SK-N-SH (cell line): ENCODE measurements at regions not wholly inside any gene's neighbourhood (a gene's known extent, or its start where the extent isn't known, plus 50 kb on each side); places are given as distances from the start of the nearest gene placed in this dataset.

ENCODE experiments used
- CTCF ChIA-PET: fragments of 300-600, 350-600 bp; formaldehyde crosslinking; extraction: SDS; loops from one replicate; lab custom pipeline; 2021; lab: Yijun Ruan, JAX
- POLR2A ChIA-PET: fragments of 350-600 bp; sonication (Branson Sonifier 250); formaldehyde crosslinking; extraction: SDS; loops from one replicate; lab custom pipeline; 2020; ENCODE audit warnings: antibody characterized with exemption, inconsistent platforms; lab: Yijun Ruan, JAX
- DNase-seq: peaks from one replicate; pipeline ENCODE4 v3.0.0; 2012
- H2AFZ ChIP-seq: fragments of 200-600 bp; sonication (generic); 2 replicates; pipeline ENCODE4 v1.8.1; 2016; ENCODE audit warnings: antibody characterized with exemption, mild to moderate bottlenecking, low read depth
- H3F3A ChIP-seq: fragments of 200-600 bp; sonication (generic); replicated peaks from 2 replicates; pipeline ENCODE3; 2016; ENCODE audit warnings: antibody characterized with exemption, mild to moderate bottlenecking; ENCODE audit not compliant: insufficient read depth
- H3K27ac ChIP-seq, 2 experiments: fragments of 200-500 bp in 1 of 2; fragments of 200-600 bp in 1 of 2; sonication (Bioruptor generic) in 1 of 2; sonication (generic), shearing (Covaris generic) in 1 of 2; 2 replicates each; pipeline versions ENCODE4 v1.5.1 to v1.6.1; 2014 to 2016; ENCODE audit warnings: low read depth in 2 of 2, inconsistent platforms in 1 of 2, low read length in 1 of 2, mild to moderate bottlenecking in 1 of 2, mixed read lengths in 1 of 2
- H3K27me3 ChIP-seq: fragments of 200-600 bp; sonication (generic), shearing (Covaris generic); 2 replicates; pipeline ENCODE4 v1.6.1; 2016; ENCODE audit warnings: mixed run types; ENCODE audit not compliant: insufficient read depth
- H3K36me3 ChIP-seq, 2 experiments: fragments of 200-500 bp in 1 of 2; fragments of 200-600 bp in 1 of 2; sonication (Bioruptor generic) in 1 of 2; sonication (generic) in 1 of 2; replicated peaks in 1 of 2; 2 replicates each; pipeline versions ENCODE3 to v1.5.1; 2014 to 2016; ENCODE audit warnings: low read length in 1 of 2, mild to moderate bottlenecking in 1 of 2; ENCODE audit not compliant: insufficient read depth in 2 of 2, control insufficient read depth in 1 of 2
- H3K4me1 ChIP-seq, 2 experiments: fragments of 200-500 bp in 1 of 2; fragments of 200-600 bp in 1 of 2; sonication (Bioruptor generic) in 1 of 2; sonication (generic), shearing (Covaris generic) in 1 of 2; 2 replicates each; pipeline versions ENCODE4 v1.5.1 to v1.6.1; 2014 to 2016; ENCODE audit warnings: low read depth in 1 of 2, low read length in 1 of 2, mixed run types in 1 of 2; ENCODE audit not compliant: insufficient read depth in 2 of 2, control insufficient read depth in 1 of 2
- H3K4me2 ChIP-seq: fragments of 200-600 bp; sonication (generic), shearing (Covaris generic); 2 replicates; pipeline ENCODE4 v1.6.1; 2017; ENCODE audit warnings: mixed run types
- H3K4me3 ChIP-seq, 2 experiments: fragments of 200-500 bp in 1 of 2; fragments of 200-600 bp in 1 of 2; sonication (Bioruptor generic) in 1 of 2; sonication (generic), shearing (Covaris generic) in 1 of 2; 2 replicates each; pipeline versions ENCODE4 v1.5.1 to v1.8.1; 2014 to 2016; ENCODE audit warnings: low read depth in 2 of 2, inconsistent platforms in 1 of 2, low read length in 1 of 2, mild to moderate bottlenecking in 1 of 2, mixed read lengths in 1 of 2, moderate library complexity in 1 of 2
- H3K79me2 ChIP-seq: fragments of 200-600 bp; sonication (generic); 2 replicates; pipeline ENCODE4 v1.8.1; 2017; ENCODE audit warnings: mild to moderate bottlenecking; ENCODE audit not compliant: insufficient read depth
- H3K9ac ChIP-seq: fragments of 200-600 bp; sonication (generic); 2 replicates; pipeline ENCODE4 v1.6.1; 2017; ENCODE audit warnings: mixed run types
- H3K9me2 ChIP-seq: fragments of 200-600 bp; sonication (generic); 2 replicates; pipeline ENCODE4 v1.6.1; 2017; ENCODE audit warnings: mixed run types
- H3K9me3 ChIP-seq: fragments of 200-600 bp; sonication (generic); 2 replicates; pipeline ENCODE4 v1.6.1; 2017; ENCODE audit warnings: mixed run types, mild to moderate bottlenecking, moderate library complexity
- H4K20me1 ChIP-seq: fragments of 200-600 bp; sonication (generic); 2 replicates; pipeline ENCODE4 v1.6.1; 2017; ENCODE audit warnings: mild to moderate bottlenecking, mixed run types; ENCODE audit not compliant: insufficient read depth
- CHD2 ChIP-seq: fragments of 150-350 bp; IDR thresholded peaks from 2 replicates; pipeline ENCODE4 v1.6.1; 2018; ENCODE audit warnings: low read length; ENCODE audit not compliant: partially characterized antibody
- ELF1 ChIP-seq: IDR thresholded peaks from 2 replicates; pipeline ENCODE4 v1.4.0; 2012
- EP300 ChIP-seq, 2 experiments: IDR thresholded peaks; 2 replicates each; pipeline versions ENCODE4 v1.4.0 to v1.6.1; 2012; ENCODE audit warnings: borderline replicate concordance in 1 of 2, low read depth in 1 of 2, low read length in 1 of 2
- FOSL2 ChIP-seq: IDR thresholded peaks from 2 replicates; pipeline ENCODE4 v1.4.0; 2012; ENCODE audit warnings: low read depth, mild to moderate bottlenecking, moderate library complexity, borderline replicate concordance
- FOXJ3 ChIP-seq: sonication (generic); formaldehyde crosslinking; IDR thresholded peaks from 2 replicates; pipeline ENCODE4 v1.5.1; 2020; ENCODE audit warnings: mild to moderate bottlenecking, missing genetic modification reagents
- GATA2 ChIP-seq: sonication (generic); formaldehyde crosslinking; IDR thresholded peaks from 2 replicates; pipeline ENCODE4 v1.5.0; 2020; ENCODE audit warnings: mild to moderate bottlenecking, missing genetic modification reagents
- MXI1 ChIP-seq: IDR thresholded peaks from 2 replicates; pipeline ENCODE4 v1.6.1; 2012; ENCODE audit warnings: mild to moderate bottlenecking, low read depth, low read length, improper control_type of control experiment
- NFIC ChIP-seq: IDR thresholded peaks from 2 replicates; pipeline ENCODE4 v1.4.0; 2012; ENCODE audit warnings: borderline replicate concordance
- NRF1 ChIP-seq: IDR thresholded peaks from 2 replicates; pipeline ENCODE4 v1.6.1; 2012; ENCODE audit warnings: low read depth, mild to moderate bottlenecking, low read length
- POLR2AphosphoS5 ChIP-seq: IDR thresholded peaks from 2 replicates; pipeline ENCODE4 v1.6.1; 2012; ENCODE audit warnings: low read depth, low read length
- RFX5 ChIP-seq: IDR thresholded peaks from 2 replicates; pipeline ENCODE4 v1.6.1; 2012; ENCODE audit warnings: mild to moderate bottlenecking, improper control_type of control experiment, low read length
- RXRA ChIP-seq: IDR thresholded peaks from 2 replicates; pipeline ENCODE4 v1.4.0; 2012; ENCODE audit warnings: low read depth, mild to moderate bottlenecking, borderline replicate concordance
- SIN3A ChIP-seq: IDR thresholded peaks from 2 replicates; pipeline ENCODE4 v1.6.1; 2012; ENCODE audit warnings: low read depth, mild to moderate bottlenecking, low read length, moderate library complexity, borderline replicate concordance
- TCF12 ChIP-seq: IDR thresholded peaks from 2 replicates; pipeline ENCODE4 v1.4.0; 2012
- WGBS: methylation state at CpG from one replicate; pipeline ENCODE4 v1.1.6; 2017; ENCODE audit warnings: low lambda C conversion rate; 5-methylcytosine and 5-hydroxymethylcytosine counted together
- TF ChIP-seq, protein P1 (sequence below): IDR thresholded peaks from 2 replicates; pipeline ENCODE4 v1.4.0; 2012; ENCODE audit warnings: low read depth, borderline replicate concordance
- TF ChIP-seq, protein P2 (sequence below): fragments of 150-350 bp; IDR thresholded peaks from 2 replicates; pipeline ENCODE4 v1.6.1; 2016; ENCODE audit warnings: mild to moderate bottlenecking, low read depth, low read length
- TF ChIP-seq, protein P3 (sequence below): fragments of 150-350 bp; IDR thresholded peaks from 2 replicates; pipeline ENCODE4 v1.6.1; 2017; ENCODE audit warnings: antibody characterized with exemption, low read length, low read depth, borderline replicate concordance
- TF ChIP-seq, protein P4 (sequence below): IDR thresholded peaks from 2 replicates; pipeline ENCODE4 v1.4.0; 2012; ENCODE audit warnings: low read depth, borderline replicate concordance
- TF ChIP-seq, protein P5 (sequence below): IDR thresholded peaks from 2 replicates; pipeline ENCODE4; 2012

DNA sequence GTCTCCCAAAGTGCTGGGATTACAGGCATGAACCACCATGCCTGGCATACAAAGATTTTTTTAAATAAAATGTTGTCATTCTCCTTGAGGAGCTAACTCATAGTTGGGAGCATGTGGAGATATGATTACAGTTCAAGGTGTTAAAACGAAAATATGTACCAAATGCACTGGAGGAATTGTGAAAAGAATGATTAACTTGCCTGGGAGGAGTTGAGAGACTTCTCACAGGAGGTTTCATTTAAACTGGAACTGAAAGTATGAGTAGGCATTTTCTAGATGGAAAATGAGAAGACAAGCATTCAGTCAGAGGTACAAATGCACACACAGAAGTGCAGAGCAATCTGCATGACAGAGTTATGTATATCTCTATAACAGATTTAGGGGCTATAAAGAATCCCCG, 126.6 kb upstream of the PDE1A start:
- TF ChIP-seq, protein P1, sequence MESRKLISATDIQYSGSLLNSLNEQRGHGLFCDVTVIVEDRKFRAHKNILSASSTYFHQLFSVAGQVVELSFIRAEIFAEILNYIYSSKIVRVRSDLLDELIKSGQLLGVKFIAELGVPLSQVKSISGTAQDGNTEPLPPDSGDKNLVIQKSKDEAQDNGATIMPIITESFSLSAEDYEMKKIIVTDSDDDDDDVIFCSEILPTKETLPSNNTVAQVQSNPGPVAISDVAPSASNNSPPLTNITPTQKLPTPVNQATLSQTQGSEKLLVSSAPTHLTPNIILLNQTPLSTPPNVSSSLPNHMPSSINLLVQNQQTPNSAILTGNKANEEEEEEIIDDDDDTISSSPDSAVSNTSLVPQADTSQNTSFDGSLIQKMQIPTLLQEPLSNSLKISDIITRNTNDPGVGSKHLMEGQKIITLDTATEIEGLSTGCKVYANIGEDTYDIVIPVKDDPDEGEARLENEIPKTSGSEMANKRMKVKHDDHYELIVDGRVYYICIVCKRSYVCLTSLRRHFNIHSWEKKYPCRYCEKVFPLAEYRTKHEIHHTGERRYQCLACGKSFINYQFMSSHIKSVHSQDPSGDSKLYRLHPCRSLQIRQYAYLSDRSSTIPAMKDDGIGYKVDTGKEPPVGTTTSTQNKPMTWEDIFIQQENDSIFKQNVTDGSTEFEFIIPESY: no peak
- TF ChIP-seq TCF12 (no peak), CHD2 (no peak), FOXJ3 (no peak), NRF1 (no peak), EP300 (IDR thresholded peaks at IDR 0.05; ENCODE audit: borderline replicate concordance in 1 of 2, low read depth in 1 of 2, low read length in 1 of 2) (no peak), SIN3A (no peak), MXI1 (no peak), NFIC (no peak), FOSL2 (no peak), ELF1 (no peak), POLR2AphosphoS5 (no peak), GATA2 (CRISPR knock-in tag) (no peak)
- TF ChIP-seq, protein P2, sequence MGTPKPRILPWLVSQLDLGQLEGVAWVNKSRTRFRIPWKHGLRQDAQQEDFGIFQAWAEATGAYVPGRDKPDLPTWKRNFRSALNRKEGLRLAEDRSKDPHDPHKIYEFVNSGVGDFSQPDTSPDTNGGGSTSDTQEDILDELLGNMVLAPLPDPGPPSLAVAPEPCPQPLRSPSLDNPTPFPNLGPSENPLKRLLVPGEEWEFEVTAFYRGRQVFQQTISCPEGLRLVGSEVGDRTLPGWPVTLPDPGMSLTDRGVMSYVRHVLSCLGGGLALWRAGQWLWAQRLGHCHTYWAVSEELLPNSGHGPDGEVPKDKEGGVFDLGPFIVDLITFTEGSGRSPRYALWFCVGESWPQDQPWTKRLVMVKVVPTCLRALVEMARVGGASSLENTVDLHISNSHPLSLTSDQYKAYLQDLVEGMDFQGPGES: no peak
- TF ChIP-seq, protein P3, sequence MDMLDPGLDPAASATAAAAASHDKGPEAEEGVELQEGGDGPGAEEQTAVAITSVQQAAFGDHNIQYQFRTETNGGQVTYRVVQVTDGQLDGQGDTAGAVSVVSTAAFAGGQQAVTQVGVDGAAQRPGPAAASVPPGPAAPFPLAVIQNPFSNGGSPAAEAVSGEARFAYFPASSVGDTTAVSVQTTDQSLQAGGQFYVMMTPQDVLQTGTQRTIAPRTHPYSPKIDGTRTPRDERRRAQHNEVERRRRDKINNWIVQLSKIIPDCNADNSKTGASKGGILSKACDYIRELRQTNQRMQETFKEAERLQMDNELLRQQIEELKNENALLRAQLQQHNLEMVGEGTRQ: no peak
- TF ChIP-seq, all 33 proteins: peak for 0
- Histone ChIP-seq H3K4me3 (no peak overlapping the region), H3K9me3 (no peaks in the 10 kb centered on the region), H2AFZ (no peak overlapping the region), H4K20me1 (no peaks in the 10 kb centered on the region), H3K9ac (no peak overlapping the region), H3K4me1 (peaks cover 0 to 2% of the 10 kb centered on the region in 2 experiments; a peak in 2 of 4 replicates), H3K9me2 (no peaks in the 10 kb centered on the region), H3K4me2 (no peak overlapping the region), H3K36me3 (no peaks in the 10 kb centered on the region), H3K27ac (no peak overlapping the region), H3F3A (no peaks in the 10 kb centered on the region), H3K79me2 (no peaks in the 10 kb centered on the region), H3K27me3 (no peaks in the 10 kb centered on the region)
- CTCF ChIA-PET: no interaction called here
- POLR2A ChIA-PET: no interaction called here
- no peak for DNase-seq
- 71% methylated on average over 2 of the region's 2 CpGs for WGBS

DNA sequence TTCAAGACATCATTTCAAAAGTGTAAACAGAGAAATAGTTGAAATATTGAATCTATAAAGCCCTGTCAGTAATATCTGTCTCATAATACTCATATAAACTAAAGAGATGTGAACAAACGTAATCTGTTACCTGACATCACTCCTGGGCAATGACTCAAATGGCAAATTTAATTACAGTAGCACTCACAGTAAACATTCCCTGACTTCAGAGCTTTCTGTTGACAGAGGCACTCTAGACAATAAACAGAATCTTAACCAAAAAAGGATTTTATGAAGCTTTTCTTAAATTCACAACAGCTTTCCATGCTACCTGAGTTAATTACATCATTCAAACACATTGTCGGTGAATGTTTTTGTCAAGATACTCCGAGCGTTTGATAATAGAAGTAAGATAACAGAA, 128.1 kb upstream of the PDE1A start:
- Histone ChIP-seq H3K9me3 (no peaks in the 10 kb centered on the region), H3K36me3 (no peaks in the 10 kb centered on the region), H3K79me2 (no peaks in the 10 kb centered on the region), H3K9me2 (no peaks in the 10 kb centered on the region), H3K27ac (no peak overlapping the region; a peak in 1 of 4 replicates), H3K27me3 (no peaks in the 10 kb centered on the region), H2AFZ (no peak overlapping the region), H3K4me1 (no peaks in the 10 kb centered on the region; a peak in 1 of 4 replicates), H3K9ac (no peak overlapping the region), H3K4me2 (no peak overlapping the region), H3F3A (no peaks in the 10 kb centered on the region), H4K20me1 (no peaks in the 10 kb centered on the region), H3K4me3 (no peak overlapping the region)
- 71% methylated on average over 4 of the region's 4 CpGs for WGBS
- peak; percentile 9 for DNase-seq
- ChIA-PET CTCF (no interaction called here), POLR2A (no interaction called here)
- TF ChIP-seq RXRA (no peak), RFX5 (no peak)
- TF ChIP-seq, protein P4, sequence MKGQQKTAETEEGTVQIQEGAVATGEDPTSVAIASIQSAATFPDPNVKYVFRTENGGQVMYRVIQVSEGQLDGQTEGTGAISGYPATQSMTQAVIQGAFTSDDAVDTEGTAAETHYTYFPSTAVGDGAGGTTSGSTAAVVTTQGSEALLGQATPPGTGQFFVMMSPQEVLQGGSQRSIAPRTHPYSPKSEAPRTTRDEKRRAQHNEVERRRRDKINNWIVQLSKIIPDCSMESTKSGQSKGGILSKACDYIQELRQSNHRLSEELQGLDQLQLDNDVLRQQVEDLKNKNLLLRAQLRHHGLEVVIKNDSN: no peak
- TF ChIP-seq, protein P3: no peak
- TF ChIP-seq, protein P5, sequence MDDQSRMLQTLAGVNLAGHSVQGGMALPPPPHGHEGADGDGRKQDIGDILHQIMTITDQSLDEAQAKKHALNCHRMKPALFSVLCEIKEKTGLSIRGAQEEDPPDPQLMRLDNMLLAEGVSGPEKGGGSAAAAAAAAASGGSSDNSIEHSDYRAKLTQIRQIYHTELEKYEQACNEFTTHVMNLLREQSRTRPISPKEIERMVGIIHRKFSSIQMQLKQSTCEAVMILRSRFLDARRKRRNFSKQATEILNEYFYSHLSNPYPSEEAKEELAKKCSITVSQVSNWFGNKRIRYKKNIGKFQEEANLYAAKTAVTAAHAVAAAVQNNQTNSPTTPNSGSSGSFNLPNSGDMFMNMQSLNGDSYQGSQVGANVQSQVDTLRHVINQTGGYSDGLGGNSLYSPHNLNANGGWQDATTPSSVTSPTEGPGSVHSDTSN: no peak
